Coronary artery (tissue), 2 donors: ENCODE measurements at regions not wholly inside any gene's neighbourhood (a gene's known extent, or its start where the extent isn't known, plus 50 kb on each side); places are given as distances from the start of the nearest gene placed in this dataset.
"Not testable (repeated sequence)": the region's sequence is repeated elsewhere in the genome, so short reads cannot be mapped to it uniquely, and the experiment has no call there.

Source experiments
- DNase-seq: peaks from one replicate; pipeline ENCODE4 v3.0.0-alpha.2; 2017; ENCODE audit warnings: low spot score
- H3K27ac ChIP-seq, 2 donors: fragments of 200-600 bp; sonication (generic); one replicate each; pipeline ENCODE4 v1.5.1; 2016 to 2019
- H3K4me3 ChIP-seq: fragments of 200-600 bp; sonication (generic); 2 replicates; pipeline ENCODE4 v1.5.1; 2016; ENCODE audit warnings: mild to moderate bottlenecking, moderate library complexity
- TF ChIP-seq, protein P1 (sequence below): fragments of 200-600 bp; sonication (generic); IDR thresholded peaks from one replicate; pipeline ENCODE4 v1.5.1; 2019; ENCODE audit warnings: antibody characterized with exemption

DNA sequence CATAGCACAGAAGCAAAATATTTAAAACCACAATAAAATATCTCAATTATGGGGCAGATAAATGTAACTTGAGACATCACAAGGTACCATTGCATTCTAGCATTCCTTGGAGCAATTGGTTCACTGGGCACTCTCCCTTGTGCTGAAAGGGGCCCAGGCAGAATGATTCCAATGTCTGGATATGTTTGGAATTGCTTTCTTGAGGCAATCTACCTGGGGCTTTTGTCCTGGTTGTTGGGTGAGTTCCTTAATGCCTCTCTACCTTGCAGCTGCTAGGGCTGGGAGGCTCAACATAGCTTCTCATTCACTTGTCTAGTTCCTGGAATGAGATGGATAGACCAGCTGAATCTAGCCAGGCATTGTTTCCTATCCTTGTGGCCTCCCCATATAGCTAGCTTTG, 539.6 kb upstream of the FSHR start:
- Histone ChIP-seq H3K4me3 (no peak overlapping the region), H3K27ac (no peak overlapping the region)
- TF ChIP-seq, protein P1, sequence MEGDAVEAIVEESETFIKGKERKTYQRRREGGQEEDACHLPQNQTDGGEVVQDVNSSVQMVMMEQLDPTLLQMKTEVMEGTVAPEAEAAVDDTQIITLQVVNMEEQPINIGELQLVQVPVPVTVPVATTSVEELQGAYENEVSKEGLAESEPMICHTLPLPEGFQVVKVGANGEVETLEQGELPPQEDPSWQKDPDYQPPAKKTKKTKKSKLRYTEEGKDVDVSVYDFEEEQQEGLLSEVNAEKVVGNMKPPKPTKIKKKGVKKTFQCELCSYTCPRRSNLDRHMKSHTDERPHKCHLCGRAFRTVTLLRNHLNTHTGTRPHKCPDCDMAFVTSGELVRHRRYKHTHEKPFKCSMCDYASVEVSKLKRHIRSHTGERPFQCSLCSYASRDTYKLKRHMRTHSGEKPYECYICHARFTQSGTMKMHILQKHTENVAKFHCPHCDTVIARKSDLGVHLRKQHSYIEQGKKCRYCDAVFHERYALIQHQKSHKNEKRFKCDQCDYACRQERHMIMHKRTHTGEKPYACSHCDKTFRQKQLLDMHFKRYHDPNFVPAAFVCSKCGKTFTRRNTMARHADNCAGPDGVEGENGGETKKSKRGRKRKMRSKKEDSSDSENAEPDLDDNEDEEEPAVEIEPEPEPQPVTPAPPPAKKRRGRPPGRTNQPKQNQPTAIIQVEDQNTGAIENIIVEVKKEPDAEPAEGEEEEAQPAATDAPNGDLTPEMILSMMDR, result no peak
- DNase-seq, result no peak

DNA sequence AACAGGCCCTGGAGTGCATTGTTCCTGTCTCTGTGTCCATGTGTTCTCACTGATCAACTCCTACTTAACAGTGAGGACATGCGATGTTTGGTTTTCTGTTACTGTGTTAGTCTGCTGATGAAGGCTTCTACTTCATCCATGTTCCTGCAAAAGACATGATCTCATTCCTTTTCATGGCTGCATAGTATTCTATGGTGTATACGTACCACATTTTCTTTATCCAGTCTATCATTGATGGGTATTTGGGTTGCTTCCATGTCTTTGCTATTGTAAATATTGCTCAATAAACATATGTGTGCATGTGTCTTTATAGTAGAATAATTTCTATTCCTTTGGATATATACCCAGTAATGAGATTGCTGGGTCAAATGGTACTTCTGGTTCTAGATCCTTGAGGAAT, 537.7 kb upstream of the FSHR start:
- DNase-seq, H3K4me3 ChIP-seq, H3K27ac ChIP-seq: not testable (repeated sequence)

DNA sequence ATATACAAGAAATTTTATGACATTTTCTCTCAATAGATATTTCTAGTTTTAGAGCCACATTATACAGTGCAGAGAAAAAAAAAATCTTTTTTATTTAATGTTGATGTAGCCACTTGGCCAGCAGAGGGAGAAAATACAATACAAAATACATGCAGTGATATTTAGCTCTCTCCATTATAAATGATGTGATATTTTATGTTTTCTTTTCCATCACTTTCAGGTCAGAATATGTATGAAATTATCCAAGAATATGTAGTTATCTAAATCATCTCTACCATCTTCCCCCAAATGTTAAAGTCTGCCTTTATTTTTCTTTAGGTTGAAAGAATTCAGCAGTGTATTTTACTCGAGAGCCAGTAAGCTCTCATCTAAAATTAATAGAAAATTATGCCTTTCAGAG, 533.6 kb upstream of the FSHR start:
- Histone ChIP-seq H3K4me3 (no peak overlapping the region), H3K27ac (no peak overlapping the region)
- TF ChIP-seq, protein P1, result no peak
- DNase-seq, result no peak

DNA sequence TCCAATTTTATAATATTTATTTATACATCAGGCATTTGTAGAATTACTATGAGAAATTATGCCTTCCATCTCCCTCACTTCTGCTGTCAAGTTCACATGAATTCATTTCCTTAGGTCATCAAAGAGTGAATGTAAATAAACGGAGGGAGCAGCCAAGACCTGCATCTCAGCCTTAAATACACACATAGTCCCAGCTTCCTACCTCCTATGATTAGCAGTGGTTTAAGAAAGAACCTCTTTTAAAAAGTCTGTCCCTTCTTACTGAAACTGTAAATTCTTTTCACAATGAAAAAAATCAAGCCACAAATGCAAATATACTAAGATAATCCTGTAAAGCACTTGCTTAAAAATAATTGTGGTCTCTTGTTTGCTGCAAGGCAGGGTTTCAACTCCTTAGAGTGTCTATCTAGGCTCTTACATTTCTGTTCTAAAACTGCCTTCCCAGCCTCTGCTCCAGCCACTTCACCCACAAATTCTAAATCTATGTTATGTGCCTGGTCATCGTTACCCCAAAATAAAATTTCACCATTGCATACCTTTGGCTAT, 532.7 kb upstream of the FSHR start:
- no peak overlapping the region for H3K27ac ChIP-seq
- DNase-seq, result no peak
- TF ChIP-seq, protein P1, result no peak
- no peak overlapping the region for H3K4me3 ChIP-seq

DNA sequence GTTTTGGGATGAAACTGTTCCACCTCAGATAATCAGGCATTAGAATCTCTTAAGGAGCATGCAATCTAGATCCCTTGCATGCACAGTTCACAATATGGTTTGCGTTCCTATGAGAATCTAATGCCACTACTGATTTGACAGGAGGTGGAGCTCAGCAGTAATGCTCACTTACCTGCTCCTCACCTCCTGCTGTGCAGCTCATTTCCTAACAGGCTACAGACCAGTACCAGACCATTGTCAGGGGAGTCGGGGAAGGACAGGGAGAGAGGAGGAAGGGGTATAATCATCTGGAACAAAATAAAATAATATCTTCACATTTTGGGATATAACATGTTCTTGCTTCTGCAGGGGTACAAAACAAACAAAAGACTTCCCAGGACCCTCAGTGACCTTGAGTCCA, 532.0 kb upstream of the FSHR start:
- Histone ChIP-seq H3K27ac (no peak overlapping the region), H3K4me3 (no peak overlapping the region)
- DNase-seq, result no peak
- TF ChIP-seq, protein P1, result no peak

DNA sequence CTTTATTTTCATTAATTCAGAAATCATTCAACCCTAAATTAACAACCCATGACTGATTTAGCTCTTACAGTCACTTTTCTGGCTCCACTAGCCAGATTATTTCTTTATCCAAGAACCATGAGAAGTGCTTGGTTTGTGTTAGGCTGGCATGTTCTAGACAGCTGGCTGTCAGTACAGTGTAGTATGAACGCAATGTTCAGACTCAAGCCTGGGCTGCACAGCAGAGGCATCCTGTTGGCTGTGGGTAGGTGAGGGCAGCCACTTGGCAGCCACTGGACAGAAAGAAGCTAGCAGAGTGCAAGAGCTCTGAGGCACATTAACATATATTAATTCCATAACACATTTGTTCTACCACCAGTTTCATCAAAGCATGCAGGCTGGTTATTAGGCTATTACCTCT, 522.9 kb upstream of the FSHR start:
- Histone ChIP-seq H3K4me3 (no peak overlapping the region), H3K27ac (no peak overlapping the region)
- DNase-seq, result no peak
- TF ChIP-seq, protein P1, result no peak

DNA sequence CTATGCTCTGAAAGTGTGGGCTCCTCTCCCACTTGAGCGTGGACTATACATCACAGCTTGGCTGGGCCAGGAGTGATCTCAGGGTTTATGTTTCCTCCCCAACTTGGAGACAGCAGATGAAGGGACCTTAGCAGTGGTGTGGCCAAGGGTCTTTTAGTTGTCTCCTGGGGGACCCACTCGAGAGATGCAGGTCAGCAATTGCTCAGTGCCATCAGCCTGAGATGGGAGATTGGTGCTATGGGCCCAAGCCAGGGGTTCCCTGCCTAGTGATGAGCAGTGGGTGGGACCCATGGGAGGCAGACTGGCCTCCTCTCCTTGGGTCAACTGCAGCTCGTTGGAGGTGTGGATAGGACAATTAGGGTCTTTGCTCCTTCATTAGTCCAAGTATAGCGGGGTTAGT, 510.5 kb upstream of the FSHR start:
- no peak overlapping the region for H3K4me3 ChIP-seq
- TF ChIP-seq, protein P1, result no peak
- DNase-seq, result no peak
- H3K27ac ChIP-seq, result no peak overlapping the region

DNA sequence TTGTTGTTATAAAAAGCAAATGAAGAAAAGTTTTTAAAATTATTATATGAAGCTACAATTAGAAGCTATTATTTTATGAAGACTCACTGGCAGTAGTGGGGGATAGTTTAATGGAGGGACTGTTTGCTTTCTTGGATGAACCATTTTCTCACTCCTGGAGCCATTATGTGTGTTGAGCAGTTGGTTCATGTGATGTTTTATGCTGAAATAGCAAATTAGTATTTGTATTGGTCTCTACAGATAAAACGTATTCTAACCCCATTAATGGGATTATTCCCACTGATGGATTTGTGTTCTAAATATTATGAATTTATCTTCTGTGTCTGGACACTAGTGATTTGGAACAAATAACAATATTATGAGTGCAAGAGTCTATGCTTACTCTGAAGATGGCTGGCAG, 507.5 kb upstream of the FSHR start:
- no peak for DNase-seq
- no peak overlapping the region for H3K27ac ChIP-seq
- TF ChIP-seq, protein P1, result no peak
- H3K4me3 ChIP-seq, result no peak overlapping the region
